Hepatic stellate cell (primary cell): ENCODE measurements at regions not wholly inside any gene's neighbourhood (a gene's known extent, or its start where the extent isn't known, plus 50 kb on each side); places are given as distances from the start of the nearest gene placed in this dataset.

Source experiments
- DNase-seq: peaks from one replicate; pipeline ENCODE4 v3.0.0; 2011; ENCODE audit warnings: low spot score

GRCh38 chr12:124096109-124096508 is 123.1 kb downstream of the ZNF664 start:
- no peak for DNase-seq

DNA sequence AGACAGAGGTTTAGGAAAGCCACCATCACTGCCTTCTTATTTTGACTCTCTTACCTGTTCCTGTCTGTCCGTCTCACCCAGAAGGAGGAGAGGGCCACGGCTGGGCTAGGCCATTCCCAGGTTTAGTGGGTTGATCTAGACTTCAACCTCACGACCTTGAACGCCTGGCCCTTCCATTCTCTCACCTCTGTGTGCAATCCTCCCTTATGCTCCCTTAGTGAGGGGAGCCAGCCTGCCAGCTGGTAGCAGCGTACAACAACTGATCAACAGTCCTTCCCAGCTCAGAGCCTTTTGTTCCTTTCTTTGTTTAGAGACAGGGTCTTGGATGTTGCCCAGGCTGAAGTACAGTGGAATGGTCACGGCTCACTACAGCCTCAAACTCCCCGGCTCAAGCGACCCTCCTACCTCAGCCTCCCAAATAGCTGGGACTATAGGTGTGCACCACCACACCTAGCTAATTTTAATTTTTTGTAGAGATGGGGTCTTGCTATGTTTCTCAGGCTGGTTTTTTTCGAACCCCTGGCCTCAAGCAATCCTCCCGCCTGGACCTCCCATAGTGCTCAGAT is 123.9 kb downstream of the ZNF664 start:
- DNase-seq, result no peak

DNA sequence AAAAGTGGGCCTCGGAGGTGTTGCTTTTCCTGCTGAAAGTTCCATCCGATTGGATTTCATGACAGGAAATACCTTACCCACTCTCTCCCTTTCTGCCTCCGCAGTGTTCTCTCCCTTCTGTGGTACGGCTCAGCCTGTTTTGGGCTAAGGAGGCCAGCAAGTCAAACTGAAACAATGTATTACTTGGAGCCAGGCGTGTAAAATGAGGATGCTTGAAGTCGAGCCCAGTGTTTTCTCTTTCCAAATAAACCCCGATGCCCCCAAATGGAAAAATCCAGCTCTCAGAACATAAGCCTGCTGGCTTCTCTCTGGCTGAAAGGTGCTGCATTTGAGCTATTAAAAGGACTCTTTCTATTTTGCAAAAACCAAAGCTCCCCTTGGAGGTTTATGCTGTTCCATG is 124.7 kb downstream of the ZNF664 start:
- no peak for DNase-seq

DNA sequence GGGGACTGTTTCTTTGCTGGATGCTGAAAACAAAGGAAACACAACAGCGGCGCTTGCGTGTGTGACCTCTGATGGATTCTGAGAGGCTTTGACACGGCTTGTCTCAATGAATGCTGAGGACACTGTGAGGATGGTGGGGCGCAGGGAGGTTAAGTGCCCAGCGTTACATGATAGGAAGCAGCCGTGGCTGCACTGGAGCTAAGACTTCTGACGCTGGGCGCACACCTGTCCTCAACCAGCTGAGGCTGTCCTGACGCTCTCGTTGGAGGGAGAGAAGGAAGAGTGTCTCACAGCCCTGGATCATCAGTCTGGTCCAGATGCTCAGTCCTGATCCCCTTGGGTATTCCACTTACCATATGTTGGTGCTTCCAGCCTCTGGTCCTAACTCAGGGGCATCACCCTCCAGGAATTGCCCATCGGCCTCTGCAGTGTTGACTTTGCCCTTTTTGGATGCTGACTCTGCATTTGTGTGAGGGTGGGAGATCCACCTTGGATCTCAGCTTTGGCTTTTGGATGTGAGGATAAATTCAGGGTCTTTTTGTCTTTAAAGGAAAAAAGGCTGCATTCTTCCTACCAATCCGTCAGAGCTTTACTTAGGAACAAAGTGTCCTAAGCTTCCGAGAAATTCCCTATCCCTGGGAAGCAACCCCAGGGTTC is 125.2 kb downstream of the ZNF664 start:
- no peak for DNase-seq

- DNase-seq, result no peak
Measured at GRCh38 chr12:124098887-124099286, 125.9 kb downstream of the ZNF664 start.

DNA sequence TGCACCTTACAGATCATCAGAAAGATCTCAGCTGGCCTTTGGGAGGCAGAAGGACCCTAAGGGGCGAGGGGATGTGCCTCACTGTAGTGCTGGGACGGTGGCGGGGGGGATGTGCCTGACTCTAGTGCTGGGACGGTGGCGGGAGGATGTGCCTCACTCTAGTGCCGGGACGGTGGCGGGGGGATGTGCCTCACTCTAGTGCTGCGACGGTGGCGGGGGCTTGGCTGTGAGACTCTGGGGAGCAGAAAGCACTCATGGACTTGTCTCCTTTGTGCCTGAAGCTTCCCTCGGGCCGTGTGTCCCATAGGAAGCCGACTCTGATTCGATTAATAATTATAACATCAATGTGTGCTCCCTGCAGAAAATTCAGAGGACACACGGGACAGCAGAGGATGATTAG is 126.6 kb downstream of the ZNF664 start:
- DNase-seq, result no peak

DNA sequence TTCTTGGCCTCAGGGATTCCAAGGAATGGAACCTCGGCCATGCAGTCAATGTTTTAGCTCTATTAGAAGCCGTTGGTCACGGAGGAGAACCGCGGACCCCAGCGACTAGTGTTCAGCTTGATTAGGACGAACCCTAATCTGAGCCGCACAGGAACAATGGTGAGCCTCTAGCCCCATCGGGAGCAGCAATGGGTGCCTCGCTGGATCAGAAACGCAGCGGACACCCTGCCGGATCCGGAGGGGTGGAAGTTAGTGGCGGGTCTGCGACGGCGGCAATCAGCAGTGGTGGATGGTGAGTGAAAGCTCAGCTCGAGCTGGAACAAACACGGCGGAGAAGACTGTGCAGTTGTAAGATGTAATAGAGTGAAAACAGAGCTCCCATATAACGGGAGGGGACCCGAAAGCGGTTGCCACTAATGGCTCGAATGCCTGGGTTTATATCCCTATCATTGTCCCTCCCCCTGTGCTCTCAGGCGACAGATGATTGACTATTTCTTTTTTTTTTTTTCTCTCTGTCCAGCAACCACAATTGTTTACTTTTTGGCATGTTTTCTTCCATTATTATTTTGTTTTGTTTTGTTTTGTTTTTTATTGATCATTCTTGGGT is 127.7 kb downstream of the ZNF664 start:
- DNase-seq, result no peak

- no peak for DNase-seq
Measured at GRCh38 chr12:124105546-124105945, 132.5 kb downstream of the ZNF664 start.

DNA sequence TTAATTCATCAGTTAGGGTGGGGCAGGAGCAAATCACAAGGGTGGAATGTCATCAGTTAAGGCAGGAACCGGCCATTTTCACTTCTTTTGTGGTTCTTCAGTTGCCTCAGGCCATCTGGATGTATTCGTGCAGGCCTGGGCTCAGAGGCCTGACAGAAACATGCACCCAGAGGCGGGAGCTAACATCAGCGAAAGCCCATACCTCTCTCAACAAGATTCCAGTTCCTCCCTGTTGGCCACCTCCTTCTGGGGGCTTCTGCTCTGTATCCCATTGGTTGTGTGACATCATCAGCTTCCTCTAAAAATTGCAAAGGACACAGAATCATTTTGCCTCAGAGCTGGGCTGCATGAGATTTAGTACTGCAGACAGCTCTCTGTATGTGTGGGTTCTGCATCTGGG is 134.3 kb downstream of the ZNF664 start:
- no peak for DNase-seq

DNA sequence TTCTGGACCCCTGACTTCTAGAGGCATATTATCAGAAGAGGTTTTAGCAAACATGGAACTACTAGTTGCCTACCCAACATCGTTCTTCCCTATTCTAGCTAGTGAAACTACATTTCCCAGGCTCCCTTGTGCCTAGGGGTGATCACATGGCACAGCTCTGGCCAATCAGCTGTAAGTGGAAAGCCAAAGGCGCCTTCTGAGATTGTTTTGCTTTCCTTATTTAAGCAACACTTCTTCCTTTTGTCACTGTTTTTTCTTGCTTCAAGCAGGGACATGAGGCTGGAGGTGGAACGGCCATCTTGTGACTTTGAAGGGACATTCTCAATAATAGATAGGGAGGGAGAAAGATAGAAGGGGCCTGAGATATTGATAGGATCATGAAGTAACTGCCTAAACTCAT is 136.7 kb downstream of the ZNF664 start:
- peak; percentile 50 for DNase-seq

GRCh38 chr12:124110372-124110883 is 137.4 kb downstream of the ZNF664 start:
- DNase-seq, result no peak

- no peak for DNase-seq
Measured at GRCh38 chr12:124111006-124111405, 138.0 kb downstream of the ZNF664 start.

DNA sequence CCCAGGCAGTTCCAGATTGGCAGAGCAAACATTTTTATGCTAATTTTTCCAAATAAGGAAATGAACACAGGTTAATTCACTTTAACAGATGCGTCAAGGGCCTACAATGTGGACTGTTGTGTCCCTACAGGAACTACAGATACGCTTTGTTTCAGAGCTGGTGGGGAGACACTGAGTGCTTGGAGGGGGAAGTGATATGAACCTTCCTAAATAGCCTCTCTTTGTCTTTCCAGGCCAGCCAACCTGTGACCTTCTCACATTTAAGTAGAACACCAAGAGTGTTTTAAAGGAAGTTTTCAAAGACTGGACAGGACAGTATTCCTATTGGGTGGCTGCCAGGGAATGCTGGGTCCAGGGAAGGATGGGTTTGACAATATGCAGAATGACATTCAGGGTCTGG is 141.3 kb downstream of the ZNF664 start:
- no peak for DNase-seq

GRCh38 chr12:124115496-124115895 is 142.5 kb downstream of the ZNF664 start:
- DNase-seq, result no peak

- no peak for DNase-seq
Measured at GRCh38 chr12:124115976-124116690, 143.1 kb downstream of the ZNF664 start.

- DNase-seq, result no peak
Measured at GRCh38 chr12:124120739-124121138, 147.7 kb downstream of the ZNF664 start.

DNA sequence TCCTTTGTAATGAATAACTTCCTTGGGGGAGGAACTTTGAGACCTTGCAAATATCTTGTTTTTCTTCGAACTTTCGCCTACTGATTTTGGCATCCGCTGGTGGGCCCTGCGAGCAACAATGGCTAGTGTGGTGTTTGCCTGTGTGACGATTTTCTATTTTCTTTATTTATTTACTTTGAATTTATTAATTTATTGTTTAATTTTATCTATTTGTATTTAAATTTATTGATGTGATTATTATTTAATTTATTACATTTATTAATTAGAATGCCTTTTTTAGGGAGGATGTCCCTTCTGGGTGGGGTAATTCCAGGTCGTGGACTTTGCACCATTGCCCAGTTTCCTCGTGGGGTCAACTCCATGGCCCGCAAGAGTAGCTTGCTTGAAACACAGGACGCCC is 149.7 kb downstream of the ZNF664 start:
- DNase-seq, result no peak

DNA sequence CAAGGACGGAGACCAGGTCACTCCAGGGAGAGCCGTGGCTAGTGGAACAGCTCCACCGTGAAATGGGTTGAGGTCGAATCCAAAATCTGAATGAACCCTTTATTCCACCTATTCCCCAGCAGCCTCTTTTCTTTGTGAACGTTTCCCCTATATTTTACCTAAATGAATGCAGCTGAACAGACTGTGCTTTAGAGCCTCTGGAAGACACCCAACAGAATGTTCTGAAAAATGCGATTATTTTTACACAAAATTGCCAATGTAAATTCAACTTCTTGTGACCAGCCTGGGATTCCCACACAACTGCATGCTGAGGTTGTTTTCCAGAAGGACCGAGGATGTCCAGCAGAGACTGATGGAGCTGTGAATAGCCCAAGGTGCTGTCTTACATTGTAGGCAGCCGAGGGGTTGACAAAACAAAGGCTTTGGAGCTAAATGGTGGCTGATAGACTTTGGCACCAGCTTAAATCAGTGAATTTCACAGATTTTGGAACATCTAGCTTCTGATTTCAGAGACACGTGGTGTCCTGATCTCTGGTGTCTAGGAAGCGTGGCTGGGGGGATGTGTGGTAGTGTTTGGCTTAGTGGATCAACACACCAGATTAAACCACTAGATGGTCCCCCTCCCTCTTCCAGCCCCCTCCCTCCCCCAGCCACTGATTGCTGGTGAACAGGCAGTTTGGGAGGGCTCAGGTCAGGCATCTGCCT is 150.4 kb downstream of the ZNF664 start:
- no peak for DNase-seq

DNA sequence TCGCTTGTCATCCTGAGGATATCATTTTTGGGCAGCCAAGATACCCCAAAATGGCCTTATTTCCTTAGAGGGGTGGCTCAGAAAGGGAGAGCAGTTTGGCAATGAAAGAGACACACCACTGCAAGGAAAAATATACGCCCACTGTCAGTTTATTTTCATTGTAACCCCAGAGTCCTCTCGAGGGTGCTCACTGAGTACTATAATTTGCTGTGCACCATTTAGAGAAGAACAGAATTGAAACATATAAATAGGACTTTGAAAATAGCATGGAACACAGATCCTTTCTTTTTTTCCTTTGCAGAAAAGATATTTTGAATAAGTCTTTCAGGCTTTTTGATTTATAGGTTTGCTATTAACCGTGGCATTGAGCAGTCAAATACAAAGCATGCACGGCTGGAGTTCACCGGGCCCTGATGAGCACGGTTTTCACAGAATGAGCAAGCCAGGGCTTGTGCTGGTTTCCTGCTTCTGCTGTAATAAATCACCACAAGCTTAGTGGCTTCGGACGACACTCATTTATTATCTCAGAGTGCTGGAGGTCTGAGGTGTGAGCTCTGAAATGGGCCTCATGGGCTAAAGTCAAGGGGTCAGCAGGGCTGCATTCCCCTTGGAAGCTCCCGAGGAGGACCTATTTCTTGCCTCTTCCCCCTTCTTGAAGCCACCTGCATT is 152.3 kb downstream of the ZNF664 start:
- DNase-seq, result no peak

GRCh38 chr12:124126950-124127655 is 154.1 kb downstream of the ZNF664 start:
- DNase-seq, result no peak

- DNase-seq, result no peak
Measured at GRCh38 chr12:124129132-124129531, 156.1 kb downstream of the ZNF664 start.
